M059J (cell line): ENCODE measurements at regions not wholly inside any gene's neighbourhood (a gene's known extent, or its start where the extent isn't known, plus 50 kb on each side); places are given as distances from the start of the nearest gene placed in this dataset.
"Not testable (repeated sequence)": the region's sequence is repeated elsewhere in the genome, so short reads cannot be mapped to it uniquely, and the experiment has no call there.

Experiments used
- DNase-seq: peaks from one replicate; pipeline ENCODE4 v3.0.0-alpha.2; 2012; ENCODE audit warnings: low read depth

GRCh38 chr1:199512037-199512710, 515.3 kb upstream of the NR5A2 start:
- DNase-seq = peak; percentile 49

GRCh38 chr1:199515261-199515660, 512.2 kb upstream of the NR5A2 start:
- no peak for DNase-seq

DNA sequence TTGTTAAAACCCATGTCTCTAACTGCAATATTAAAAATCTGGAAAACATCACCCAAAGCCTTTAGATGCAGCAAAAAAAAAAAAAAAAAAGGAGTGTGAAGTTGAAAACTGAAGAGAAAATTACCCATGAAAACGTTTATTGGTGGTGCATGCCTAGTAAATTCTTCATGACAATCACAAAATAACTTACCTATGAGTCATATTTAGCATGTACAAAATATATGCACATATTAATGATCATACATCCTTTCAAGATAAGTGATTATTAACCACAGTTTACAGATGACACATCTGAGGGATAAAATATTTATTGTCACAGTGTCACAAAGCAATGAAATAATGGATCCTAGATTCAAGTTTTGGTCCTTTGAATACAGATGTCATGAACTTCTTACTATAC, 505.2 kb upstream of the NR5A2 start:
- DNase-seq = peak; percentile 43

DNA sequence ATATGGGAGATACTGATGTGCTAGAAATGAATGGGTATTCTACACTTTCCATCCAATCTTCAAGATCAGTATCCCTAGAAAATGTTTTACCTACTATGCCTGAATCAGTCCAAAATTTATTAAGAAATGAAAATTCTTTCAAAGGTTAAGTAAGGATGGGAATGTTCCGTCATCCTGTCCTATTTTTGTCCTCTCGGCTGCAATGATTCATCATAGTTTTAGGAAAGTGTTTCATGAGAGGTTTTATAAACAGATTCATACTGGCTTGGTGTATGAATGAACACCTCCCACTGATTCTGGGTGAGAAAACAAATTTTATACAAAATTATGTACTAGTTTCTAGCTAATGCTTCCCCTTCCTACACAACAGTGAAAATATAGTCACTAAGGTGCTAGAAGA, 504.6 kb upstream of the NR5A2 start:
- peak; percentile 52 for DNase-seq

DNA sequence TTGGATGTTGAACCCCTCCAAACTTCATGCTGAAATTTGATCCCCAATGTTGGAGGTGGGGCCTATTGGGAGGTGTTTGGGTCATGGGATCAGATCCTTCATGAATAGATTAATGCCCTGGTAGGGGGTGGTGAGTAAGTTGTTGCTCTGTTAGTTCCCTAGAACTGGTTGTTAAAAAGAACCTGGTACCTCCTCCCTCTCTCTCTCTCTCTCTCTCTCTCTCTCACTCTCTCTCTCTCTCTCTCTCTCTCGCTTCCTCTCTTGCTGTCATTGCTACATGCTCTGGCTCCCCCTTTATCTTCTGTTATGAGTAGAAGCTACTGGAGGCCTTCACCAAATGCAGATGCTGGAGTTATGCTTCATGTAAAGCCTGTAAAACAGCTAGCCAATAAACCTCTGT, 498.2 kb upstream of the NR5A2 start:
- DNase-seq = no peak

- not testable (repeated sequence) for DNase-seq
These were observed 494.1 kb upstream of the NR5A2 start for GRCh38 chr1:199533361-199533760.

DNA sequence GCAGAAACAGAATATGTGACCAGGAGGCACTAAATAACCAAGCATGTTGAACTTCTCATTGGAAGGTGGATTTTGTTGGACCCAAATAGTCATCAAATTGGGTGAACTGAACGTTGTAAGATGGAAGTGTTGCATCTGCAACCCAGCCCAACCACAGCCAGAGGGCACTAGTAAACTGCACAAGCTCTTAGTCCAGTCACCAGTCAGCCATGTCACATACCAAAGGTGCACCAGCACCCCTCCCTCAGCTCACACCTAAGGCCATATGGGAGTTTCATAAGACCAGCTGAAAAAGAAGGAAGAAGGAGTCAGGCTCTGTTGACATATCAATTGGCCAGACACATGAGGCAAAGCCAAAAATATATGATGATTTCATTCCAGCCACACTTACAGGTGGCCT, 481.7 kb upstream of the NR5A2 start:
- peak; percentile 44 for DNase-seq

GRCh38 chr1:199546323-199546722, 481.2 kb upstream of the NR5A2 start:
- DNase-seq = peak; percentile 77

GRCh38 chr1:199549421-199549820, 478.1 kb upstream of the NR5A2 start:
- DNase-seq = peak; percentile 43

- DNase-seq = peak; percentile 37
These were observed 477.1 kb upstream of the NR5A2 start for GRCh38 chr1:199550199-199551065.

- DNase-seq = peak; percentile 77
These were observed 475.4 kb upstream of the NR5A2 start for GRCh38 chr1:199551967-199552565.

DNA sequence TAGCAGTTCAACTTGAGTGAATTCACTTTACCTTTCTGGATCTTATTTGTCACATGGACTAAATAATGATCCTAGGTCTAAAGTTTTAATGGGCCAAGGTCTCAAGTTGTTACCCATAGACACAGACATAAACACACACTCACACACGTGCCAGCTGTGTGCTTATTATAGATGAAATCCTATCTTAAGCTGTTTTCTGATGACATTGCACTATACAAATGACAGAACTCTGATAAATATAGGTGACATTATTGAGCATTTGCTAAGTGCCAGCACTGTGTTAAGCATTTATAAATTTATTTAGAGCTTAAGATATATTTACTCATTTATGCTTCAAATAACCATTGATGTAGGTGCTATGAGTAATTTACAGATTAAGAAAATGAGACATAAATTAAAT, 474.4 kb upstream of the NR5A2 start:
- no peak for DNase-seq

DNA sequence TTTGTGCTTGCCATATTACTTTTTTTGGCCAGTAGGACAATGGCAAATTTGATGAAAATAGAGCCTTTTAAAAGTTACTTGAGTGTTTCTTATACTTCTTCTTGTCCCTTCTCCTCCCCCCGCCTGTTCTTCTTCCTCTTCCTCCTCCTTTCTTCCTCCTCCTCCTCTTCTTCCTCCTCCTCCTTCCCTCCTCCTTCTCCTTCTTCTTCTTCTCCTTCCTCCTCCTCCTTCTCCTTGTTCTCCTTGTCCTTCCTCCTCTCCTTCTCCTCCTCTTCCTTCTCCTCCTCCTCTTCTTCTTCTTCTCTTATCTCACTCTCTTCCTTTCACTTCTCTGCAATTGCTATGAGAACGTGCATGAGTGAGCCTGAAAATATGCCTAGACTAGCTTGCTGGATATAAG, 466.2 kb upstream of the NR5A2 start:
- no peak for DNase-seq

DNA sequence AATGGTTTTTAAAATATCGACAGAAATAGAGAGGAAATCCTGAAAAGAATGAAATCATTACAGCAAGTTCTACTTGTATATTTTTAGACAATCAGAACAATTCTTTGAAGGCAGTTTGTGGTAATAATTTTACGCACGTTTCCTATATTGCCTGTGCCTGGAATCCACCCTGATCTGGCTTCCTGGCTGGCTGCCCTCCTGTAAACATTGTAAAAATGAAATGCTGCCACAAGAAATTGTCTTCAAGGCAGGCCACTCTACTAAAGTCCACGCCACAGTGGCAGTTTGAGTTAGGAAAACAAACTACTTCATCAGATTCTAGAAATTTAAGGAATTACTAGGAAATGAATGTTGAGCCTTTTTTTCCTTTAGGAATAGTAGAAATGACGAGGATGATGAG, 454.5 kb upstream of the NR5A2 start:
- peak; percentile 35 for DNase-seq

GRCh38 chr1:199574950-199575349, 452.6 kb upstream of the NR5A2 start:
- DNase-seq = no peak

GRCh38 chr1:199580300-199580699, 447.2 kb upstream of the NR5A2 start:
- no peak for DNase-seq

GRCh38 chr1:199585392-199585791, 442.1 kb upstream of the NR5A2 start:
- peak; percentile 38 for DNase-seq

GRCh38 chr1:199590708-199591107, 436.8 kb upstream of the NR5A2 start:
- peak; percentile 14 for DNase-seq

- no peak for DNase-seq
These were observed 436.0 kb upstream of the NR5A2 start for GRCh38 chr1:199591468-199591867.

GRCh38 chr1:199593475-199593874, 434.0 kb upstream of the NR5A2 start:
- no peak for DNase-seq

DNA sequence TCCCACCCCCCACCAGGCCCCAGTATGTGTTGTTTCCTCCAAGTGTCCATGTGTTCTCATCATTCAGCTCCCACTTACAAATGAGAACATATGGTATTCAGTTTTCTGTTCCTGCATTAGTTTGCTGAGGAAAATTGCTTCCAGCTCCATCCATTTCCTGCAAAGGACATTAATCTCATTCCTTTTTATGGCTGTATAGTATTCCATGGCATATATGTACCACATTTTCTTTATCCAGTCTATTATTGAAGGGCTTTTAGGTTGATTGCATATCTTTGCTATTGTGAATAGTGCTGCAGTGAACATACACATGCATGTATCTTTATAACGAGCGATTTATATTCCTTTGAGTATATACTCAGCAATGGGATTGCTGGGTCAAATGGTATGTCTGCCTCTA, 431.1 kb upstream of the NR5A2 start:
- not testable (repeated sequence) for DNase-seq

DNA sequence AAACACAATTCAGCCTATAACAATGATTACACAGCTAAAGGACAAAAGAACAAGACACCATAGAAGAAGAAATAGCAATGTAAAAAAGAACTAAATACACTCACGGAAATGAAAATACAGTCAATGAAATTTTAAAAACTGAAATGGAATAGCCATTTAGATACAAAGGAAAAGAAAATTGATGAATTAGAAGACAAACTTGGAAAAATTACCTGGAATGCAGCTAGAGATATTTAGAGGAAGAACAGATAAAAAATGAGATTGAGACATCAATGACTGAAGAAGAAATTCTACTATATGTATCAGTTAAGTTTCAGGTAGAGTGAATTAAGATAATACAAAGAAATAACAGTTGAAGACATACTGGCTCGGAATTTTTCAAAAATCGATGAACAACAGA, 430.4 kb upstream of the NR5A2 start:
- no peak for DNase-seq

- DNase-seq = no peak
These were observed 419.1 kb upstream of the NR5A2 start for GRCh38 chr1:199608414-199608813.
